ENCODE measurements at regions not wholly inside any gene's neighbourhood (a gene's known extent, or its start where the extent isn't known, plus 50 kb on each side); places are given as distances from the start of the nearest gene placed in this dataset.

- H3K27me3 ChIP-seq, result no peaks in the 10 kb centered on the region
- no peak overlapping the region for H3K4me3 ChIP-seq
- H3K9me3 ChIP-seq, result peaks cover 0 to 9% (median 3%) of the 10 kb centered on the region in 4 donors
- WGBS, 5 donors, result 64 to 75% (median 66%) methylated on average over 12 of the region's 12 CpGs
- no peak for DNase-seq
- no peak overlapping the region for H3K27ac ChIP-seq
- intact Hi-C loops (cut with DNase I; ENCODE audit: low total_unique reads), result no loop called here
- TF ChIP-seq POLR2A (IDR thresholded peaks at IDR 0.05), result no peak
- no peak for TF ChIP-seq EP300 (IDR thresholded peaks at IDR 0.05)
- TF ChIP-seq, protein P1, sequence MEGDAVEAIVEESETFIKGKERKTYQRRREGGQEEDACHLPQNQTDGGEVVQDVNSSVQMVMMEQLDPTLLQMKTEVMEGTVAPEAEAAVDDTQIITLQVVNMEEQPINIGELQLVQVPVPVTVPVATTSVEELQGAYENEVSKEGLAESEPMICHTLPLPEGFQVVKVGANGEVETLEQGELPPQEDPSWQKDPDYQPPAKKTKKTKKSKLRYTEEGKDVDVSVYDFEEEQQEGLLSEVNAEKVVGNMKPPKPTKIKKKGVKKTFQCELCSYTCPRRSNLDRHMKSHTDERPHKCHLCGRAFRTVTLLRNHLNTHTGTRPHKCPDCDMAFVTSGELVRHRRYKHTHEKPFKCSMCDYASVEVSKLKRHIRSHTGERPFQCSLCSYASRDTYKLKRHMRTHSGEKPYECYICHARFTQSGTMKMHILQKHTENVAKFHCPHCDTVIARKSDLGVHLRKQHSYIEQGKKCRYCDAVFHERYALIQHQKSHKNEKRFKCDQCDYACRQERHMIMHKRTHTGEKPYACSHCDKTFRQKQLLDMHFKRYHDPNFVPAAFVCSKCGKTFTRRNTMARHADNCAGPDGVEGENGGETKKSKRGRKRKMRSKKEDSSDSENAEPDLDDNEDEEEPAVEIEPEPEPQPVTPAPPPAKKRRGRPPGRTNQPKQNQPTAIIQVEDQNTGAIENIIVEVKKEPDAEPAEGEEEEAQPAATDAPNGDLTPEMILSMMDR (IDR thresholded peaks at IDR 0.05), result no peak
- TF ChIP-seq POLR2AphosphoS5 (IDR thresholded peaks at IDR 0.05), result no peak
- no peaks in the 10 kb centered on the region for H3K4me1 ChIP-seq
- no peaks in the 10 kb centered on the region for H3K36me3 ChIP-seq
Measured at GRCh38 chr12:72146495-72146894, 125.7 kb upstream of the TRHDE start.

GRCh38 chr12:72148709-72149108 is 123.5 kb upstream of the TRHDE start:
- Histone ChIP-seq H3K4me3 (no peak overlapping the region), H3K4me1 (no peaks in the 10 kb centered on the region), H3K27me3 (no peaks in the 10 kb centered on the region), H3K27ac (no peak overlapping the region), H3K36me3 (no peaks in the 10 kb centered on the region), H3K9me3 (no peaks in the 10 kb centered on the region)
- no peak for DNase-seq
- intact Hi-C loops (cut with DNase I; ENCODE audit: low total_unique reads), result no loop called here
- WGBS, 5 donors, result 36 to 48% (median 45%) methylated on average over 3 of the region's 3 CpGs
- TF ChIP-seq POLR2A (IDR thresholded peaks at IDR 0.05) (no peak), EP300 (IDR thresholded peaks at IDR 0.05) (no peak), POLR2AphosphoS5 (IDR thresholded peaks at IDR 0.05) (no peak)
- TF ChIP-seq, protein P1 (IDR thresholded peaks at IDR 0.05), result no peak

DNA sequence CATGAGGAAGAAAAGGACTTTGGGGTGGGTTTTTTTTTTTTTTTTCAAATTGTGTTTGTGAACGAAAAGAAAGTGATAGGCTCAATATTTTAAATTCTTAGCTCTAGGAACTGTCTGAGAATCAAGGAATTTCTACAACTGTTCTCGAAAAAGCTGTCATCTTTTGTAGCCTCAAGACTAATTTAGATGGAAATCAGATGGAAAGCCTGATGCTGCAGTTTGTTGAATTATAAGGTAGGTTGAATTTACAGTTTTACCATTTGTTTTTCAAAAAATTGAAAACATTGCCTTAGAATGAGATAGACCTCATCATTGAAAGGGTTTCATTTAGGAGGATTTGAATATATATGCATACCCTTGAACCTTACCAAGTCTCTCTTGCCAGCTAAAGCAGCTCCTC is 109.3 kb upstream of the TRHDE start:
- intact Hi-C loops (cut with DNase I; ENCODE audit: low total_unique reads), result no loop called here
- 63 to 85% (median 75%) methylated on average over 2 of the region's 2 CpGs for WGBS, 5 donors

GRCh38 chr12:72168851-72169250 is 103.3 kb upstream of the TRHDE start:
- Histone ChIP-seq H3K27ac (no peak overlapping the region), H3K4me1 (no peaks in the 10 kb centered on the region), H3K27me3 (no peaks in the 10 kb centered on the region), H3K9me3 (no peaks in the 10 kb centered on the region), H3K4me3 (no peak overlapping the region), H3K36me3 (no peaks in the 10 kb centered on the region)
- intact Hi-C loops (cut with DNase I; ENCODE audit: low total_unique reads), result no loop called here
- TF ChIP-seq, protein P1 (IDR thresholded peaks at IDR 0.05), result no peak
- TF ChIP-seq EP300 (IDR thresholded peaks at IDR 0.05) (no peak), POLR2AphosphoS5 (IDR thresholded peaks at IDR 0.05) (no peak), POLR2A (IDR thresholded peaks at IDR 0.05) (no peak)
- no peak for DNase-seq

More for the DNA sequence above, 109.3 kb upstream of the TRHDE start:
- no peak overlapping the region for H3K4me3 ChIP-seq
- H3K4me1 ChIP-seq, result no peaks in the 10 kb centered on the region
- DNase-seq, result no peak
- no peaks in the 10 kb centered on the region for H3K9me3 ChIP-seq
- H3K27me3 ChIP-seq, result no peaks in the 10 kb centered on the region
- H3K27ac ChIP-seq, result no peak overlapping the region
- no peak for TF ChIP-seq EP300 (IDR thresholded peaks at IDR 0.05)
- no peak for TF ChIP-seq POLR2A (IDR thresholded peaks at IDR 0.05)
- TF ChIP-seq POLR2AphosphoS5 (IDR thresholded peaks at IDR 0.05), result no peak
- TF ChIP-seq, protein P1 (IDR thresholded peaks at IDR 0.05), result no peak
- no peaks in the 10 kb centered on the region for H3K36me3 ChIP-seq
